ENCODE measurements at regions not wholly inside any gene's neighbourhood (a gene's known extent, or its start where the extent isn't known, plus 50 kb on each side); places are given as distances from the start of the nearest gene placed in this dataset.

GRCh38 chr6:163776196-163776905 is 361.8 kb downstream of the QKI start:
- H3K4me3 ChIP-seq (replicated peaks; ENCODE audit: low read depth, low read length), result no peak overlapping the region
- TF ChIP-seq CTCF (IDR thresholded peaks at IDR 0.05; ENCODE audit: low read depth, low read length, missing control alignments), result no peak
- no peak for DNase-seq (ENCODE audit: extremely low read depth, low read depth)

DNA sequence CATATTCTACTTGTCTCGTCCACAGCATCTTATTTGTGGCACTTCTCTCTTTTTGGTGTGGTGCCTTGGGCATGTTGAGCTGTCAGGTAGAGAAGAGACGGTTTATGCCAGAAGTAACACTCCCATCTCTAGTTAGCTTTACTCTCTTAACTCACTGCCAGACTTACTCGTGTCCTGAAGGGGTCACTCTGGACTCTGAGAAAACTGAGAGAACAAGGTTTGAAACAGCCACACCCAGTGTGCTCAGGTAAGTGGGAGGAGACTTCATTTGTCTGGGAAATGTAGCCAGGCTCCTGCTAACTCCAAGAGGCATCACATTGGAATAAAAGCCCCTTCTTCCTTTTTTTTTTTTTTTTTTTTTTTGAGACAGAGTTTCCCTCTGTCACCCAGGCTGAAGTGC is 360.8 kb downstream of the QKI start:
- no peak for TF ChIP-seq CTCF (IDR thresholded peaks at IDR 0.05; ENCODE audit: low read depth, low read length, missing control alignments)
- H3K4me3 ChIP-seq (replicated peaks; ENCODE audit: low read depth, low read length), result no peak overlapping the region
- no peak for DNase-seq (ENCODE audit: extremely low read depth, low read depth)

DNA sequence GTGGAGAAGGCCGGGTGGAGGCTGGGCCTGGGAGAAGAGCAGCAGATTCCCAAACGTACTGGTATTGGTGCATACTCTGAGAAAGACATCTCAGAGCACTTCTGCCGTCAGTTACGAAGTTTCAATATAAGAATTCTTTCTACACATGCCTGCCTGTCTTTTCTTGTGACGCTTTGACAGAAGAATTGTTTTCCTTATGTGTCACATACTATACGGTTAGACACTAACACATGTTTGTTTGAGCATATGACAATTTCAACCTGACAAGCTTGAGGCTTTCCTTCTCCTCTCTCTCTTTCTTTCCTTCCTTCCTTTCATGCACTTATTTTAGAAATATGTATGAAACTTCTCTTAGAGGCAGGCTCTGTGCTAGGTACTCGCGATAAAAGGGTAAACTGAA is 360.0 kb downstream of the QKI start:
- no peak for DNase-seq (ENCODE audit: extremely low read depth, low read depth)
- no peak for TF ChIP-seq CTCF (IDR thresholded peaks at IDR 0.05; ENCODE audit: low read depth, low read length, missing control alignments)
- H3K4me3 ChIP-seq (replicated peaks; ENCODE audit: low read depth, low read length), result no peak overlapping the region

GRCh38 chr6:163773646-163774045 is 359.1 kb downstream of the QKI start:
- no peak overlapping the region for H3K4me3 ChIP-seq (replicated peaks; ENCODE audit: low read depth, low read length)
- no peak for TF ChIP-seq CTCF (IDR thresholded peaks at IDR 0.05; ENCODE audit: low read depth, low read length, missing control alignments)
- no peak for DNase-seq (ENCODE audit: extremely low read depth, low read depth)

DNA sequence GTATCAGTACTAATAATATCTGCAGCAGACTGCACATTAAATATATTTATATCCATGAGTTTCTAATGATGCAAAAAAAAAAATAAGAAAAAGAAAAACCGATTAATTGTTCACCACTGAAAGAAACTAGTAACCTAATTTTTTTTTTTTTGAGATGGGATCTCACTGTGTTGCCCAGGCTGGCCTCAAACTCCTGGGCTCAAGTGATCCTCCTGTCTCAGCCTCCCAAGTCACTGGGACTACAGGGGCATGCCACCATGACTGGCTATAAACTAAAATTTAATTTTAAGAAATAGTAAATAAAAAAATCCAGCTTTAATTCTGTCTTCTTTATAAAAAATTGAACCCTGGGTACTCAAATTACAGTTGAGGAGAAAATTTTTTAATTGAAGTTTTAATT is 358.2 kb downstream of the QKI start:
- no peak for TF ChIP-seq CTCF (IDR thresholded peaks at IDR 0.05; ENCODE audit: low read depth, low read length, missing control alignments)
- no peak for DNase-seq (ENCODE audit: extremely low read depth, low read depth)
- no peak overlapping the region for H3K4me3 ChIP-seq (replicated peaks; ENCODE audit: low read depth, low read length)

DNA sequence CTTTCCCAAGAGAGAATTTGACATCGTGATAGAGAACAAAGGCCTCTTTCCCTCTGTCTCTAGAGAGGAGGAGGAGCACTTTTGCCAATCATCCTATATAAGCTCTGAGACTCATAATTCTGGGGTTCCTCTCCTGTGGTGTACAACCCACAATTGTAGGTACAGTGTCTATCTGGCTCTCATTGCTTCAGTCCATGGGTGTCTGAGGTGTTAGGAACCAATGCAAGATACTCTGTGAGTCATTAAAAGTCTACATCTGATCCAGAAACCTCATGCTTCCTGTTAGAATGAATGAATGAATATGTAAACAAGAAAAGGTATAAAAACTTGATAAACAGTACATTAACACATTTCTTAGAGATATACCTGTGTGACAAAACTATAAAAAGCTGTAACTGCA is 356.7 kb downstream of the QKI start:
- H3K4me3 ChIP-seq (replicated peaks; ENCODE audit: low read depth, low read length), result no peak overlapping the region
- no peak for DNase-seq (ENCODE audit: extremely low read depth, low read depth)
- no peak for TF ChIP-seq CTCF (IDR thresholded peaks at IDR 0.05; ENCODE audit: low read depth, low read length, missing control alignments)

DNA sequence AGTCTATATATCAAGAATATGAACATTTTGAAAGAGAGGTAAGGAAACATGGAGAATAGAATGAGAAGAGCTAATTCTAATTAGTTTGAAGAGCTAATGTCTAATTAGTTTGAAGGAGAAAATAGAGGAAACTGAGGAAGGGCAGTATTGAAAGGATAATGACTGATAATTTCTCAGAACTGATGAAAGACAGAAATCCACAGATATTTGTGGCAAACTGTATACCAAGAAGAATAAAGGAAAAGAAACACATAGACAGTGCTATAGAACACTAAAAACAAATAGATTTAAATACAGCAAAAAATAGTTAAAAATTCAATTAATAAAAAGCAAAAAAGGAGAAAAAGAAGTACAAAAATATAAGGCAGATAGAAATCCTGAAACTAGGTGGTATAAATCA is 354.4 kb downstream of the QKI start:
- no peak overlapping the region for H3K4me3 ChIP-seq (replicated peaks; ENCODE audit: low read depth, low read length)
- DNase-seq (ENCODE audit: extremely low read depth, low read depth), result no peak
- no peak for TF ChIP-seq CTCF (IDR thresholded peaks at IDR 0.05; ENCODE audit: low read depth, low read length, missing control alignments)

All from HFF-Myc (cell line).